ENCODE measurements at regions not wholly inside any gene's neighbourhood (a gene's known extent, or its start where the extent isn't known, plus 50 kb on each side); places are given as distances from the start of the nearest gene placed in this dataset.

DNA sequence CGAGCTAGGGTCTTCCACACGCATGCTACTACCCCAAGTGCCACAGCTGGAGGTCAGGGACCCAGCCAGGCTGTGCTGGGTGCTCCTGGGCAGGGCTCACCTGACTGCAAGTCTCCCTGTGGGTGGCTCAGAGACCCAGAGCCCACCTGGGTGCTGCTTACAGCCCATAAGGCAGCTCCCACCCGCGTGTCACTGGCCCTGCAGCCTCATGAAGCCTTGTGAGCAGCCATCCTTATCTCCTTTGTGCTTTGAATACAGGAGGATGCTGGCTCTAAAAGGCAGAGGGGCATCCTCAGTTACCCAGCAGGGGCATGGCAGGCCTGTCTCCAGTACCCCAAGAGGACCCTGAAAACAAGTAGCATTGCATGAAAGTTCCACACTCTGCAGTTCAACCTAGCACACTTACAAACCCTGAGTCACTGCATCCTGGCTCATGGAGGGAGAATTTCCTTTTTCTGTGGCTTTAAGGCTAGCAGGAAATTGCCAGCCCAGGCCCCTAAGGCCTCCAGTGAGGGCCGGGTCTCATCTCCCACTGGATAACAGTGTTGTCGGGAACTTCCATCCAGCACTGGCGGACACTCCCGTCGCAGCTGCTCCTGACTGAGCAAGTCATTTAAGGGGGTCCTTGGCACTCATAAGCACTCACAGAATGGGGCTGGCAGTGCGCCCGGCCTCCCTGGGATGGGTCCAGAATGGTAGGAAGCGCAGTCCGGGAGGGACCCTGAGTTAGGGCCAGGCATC, 137.1 kb downstream of the RPIA start:
- Histone ChIP-seq H2BK120ac (ENCODE audit: low read depth, low read length, poor library complexity, severe bottlenecking) (no peak overlapping the region), H2AFZ (ENCODE audit: low read length) (no peak overlapping the region)

More for the DNA sequence above, 137.1 kb downstream of the RPIA start:
- H3K9me3 ChIP-seq (ENCODE audit: control insufficient read depth, low read depth, low read length), result no peaks in the 10 kb centered on the region
- no peak overlapping the region for H3K23ac ChIP-seq (ENCODE audit: insufficient read length, low read depth, low read length)
- no peaks in the 10 kb centered on the region for H3K27me3 ChIP-seq (ENCODE audit: insufficient read depth, low read length)
- no peak overlapping the region for H3K9ac ChIP-seq (ENCODE audit: extremely low read depth, insufficient read length, low read length)
- H3K14ac ChIP-seq (ENCODE audit: insufficient read depth, low read length), result no peak overlapping the region
- no peak overlapping the region for H3T11ph ChIP-seq (ENCODE audit: low read length)
- H2BK12ac ChIP-seq (ENCODE audit: insufficient read length, low read depth, low read length), result no peak overlapping the region
- no peak overlapping the region for H3K56ac ChIP-seq (ENCODE audit: insufficient read length, low read depth, low read length)
- H4K5ac ChIP-seq (ENCODE audit: insufficient read length, low read depth, low read length), result no peak overlapping the region
- H3K4ac ChIP-seq (ENCODE audit: low read depth, low read length), result no peak overlapping the region
- no peaks in the 10 kb centered on the region for H4K20me1 ChIP-seq (ENCODE audit: control insufficient read depth, insufficient read depth, insufficient read length)
- no peaks in the 10 kb centered on the region for H3K23me2 ChIP-seq (ENCODE audit: insufficient read length, low read depth, low read length, poor library complexity, severe bottlenecking)
- DNase-seq, result no peak
- no peak overlapping the region for H3K27ac Mint-ChIP-seq
- no peak overlapping the region for H4K91ac ChIP-seq (ENCODE audit: insufficient read length, low read depth, low read length)
- no peaks in the 10 kb centered on the region for H3K79me1 ChIP-seq (ENCODE audit: insufficient read depth, low read depth, low read length, poor library complexity, severe bottlenecking)
- no peak overlapping the region for H3K4me3 Mint-ChIP-seq
- no peak overlapping the region for H2BK20ac ChIP-seq (ENCODE audit: low read depth, low read length, poor library complexity, severe bottlenecking)
- WGBS (ENCODE audit: extremely low coverage, insufficient read length, low lambda C conversion rate), result no CpG with 5 or more reads among the region's 13 CpGs
- no peak overlapping the region for H2BK5ac ChIP-seq (ENCODE audit: insufficient read length, low read length)
- peaks cover 2% of the 10 kb centered on the region for H3K27me3 Mint-ChIP-seq (ENCODE audit: low read depth)
- H3K4me1 ChIP-seq (ENCODE audit: insufficient read depth, low read length), result no peaks in the 10 kb centered on the region
- H3K4me2 ChIP-seq (ENCODE audit: insufficient read depth, insufficient read length, low read length), result no peak overlapping the region
- H3K9me3 Mint-ChIP-seq, result peaks cover 60 to 88% of the 10 kb centered on the region in 2 experiments
- no peak overlapping the region for H2BK15ac ChIP-seq (ENCODE audit: low read depth, low read length)
- TF ChIP-seq, protein P1, sequence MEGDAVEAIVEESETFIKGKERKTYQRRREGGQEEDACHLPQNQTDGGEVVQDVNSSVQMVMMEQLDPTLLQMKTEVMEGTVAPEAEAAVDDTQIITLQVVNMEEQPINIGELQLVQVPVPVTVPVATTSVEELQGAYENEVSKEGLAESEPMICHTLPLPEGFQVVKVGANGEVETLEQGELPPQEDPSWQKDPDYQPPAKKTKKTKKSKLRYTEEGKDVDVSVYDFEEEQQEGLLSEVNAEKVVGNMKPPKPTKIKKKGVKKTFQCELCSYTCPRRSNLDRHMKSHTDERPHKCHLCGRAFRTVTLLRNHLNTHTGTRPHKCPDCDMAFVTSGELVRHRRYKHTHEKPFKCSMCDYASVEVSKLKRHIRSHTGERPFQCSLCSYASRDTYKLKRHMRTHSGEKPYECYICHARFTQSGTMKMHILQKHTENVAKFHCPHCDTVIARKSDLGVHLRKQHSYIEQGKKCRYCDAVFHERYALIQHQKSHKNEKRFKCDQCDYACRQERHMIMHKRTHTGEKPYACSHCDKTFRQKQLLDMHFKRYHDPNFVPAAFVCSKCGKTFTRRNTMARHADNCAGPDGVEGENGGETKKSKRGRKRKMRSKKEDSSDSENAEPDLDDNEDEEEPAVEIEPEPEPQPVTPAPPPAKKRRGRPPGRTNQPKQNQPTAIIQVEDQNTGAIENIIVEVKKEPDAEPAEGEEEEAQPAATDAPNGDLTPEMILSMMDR (conservative IDR thresholded peaks at IDR 0.05), result no peak
- peaks cover 0 to 20% (median 4%) of the 10 kb centered on the region in 3 experiments; a peak in 4 of 7 replicates for H3K36me3 Mint-ChIP-seq (ENCODE audit: insufficient read depth in 1 of 3, low read depth in 3 of 3)
- no peaks in the 10 kb centered on the region for H3K4me1 Mint-ChIP-seq
- no peaks in the 10 kb centered on the region for H3K79me2 ChIP-seq (ENCODE audit: insufficient read depth, low read length)
- no peak overlapping the region for H3K18ac ChIP-seq (ENCODE audit: insufficient read length, low read depth, low read length)
- H4K8ac ChIP-seq (replicated peaks; ENCODE audit: insufficient read length, low read depth, low read length), result no peak overlapping the region
- no peak overlapping the region for H2AK5ac ChIP-seq (ENCODE audit: insufficient read length, low read length)
- H3K27ac ChIP-seq (ENCODE audit: insufficient read length, low read depth, low read length), result no peak overlapping the region
